HG03060 (cell line): ENCODE measurements at regions not wholly inside any gene's neighbourhood (a gene's known extent, or its start where the extent isn't known, plus 50 kb on each side); places are given as distances from the start of the nearest gene placed in this dataset.
A peak's percentile ranks its signal among the peaks of the same experiment; 100 is the strongest.
"Not testable (repeated sequence)": the region's sequence is repeated elsewhere in the genome, so short reads cannot be mapped to it uniquely, and the experiment has no call there.

Source experiments
- ATAC-seq: cut with Tn5 transposase; IDR thresholded peaks from one replicate; pipeline ENCODE4 v1.9.1; 2021; ENCODE audit warnings: low read depth, moderate number of reproducible peaks; ENCODE audit not compliant: unreplicated experiment

DNA sequence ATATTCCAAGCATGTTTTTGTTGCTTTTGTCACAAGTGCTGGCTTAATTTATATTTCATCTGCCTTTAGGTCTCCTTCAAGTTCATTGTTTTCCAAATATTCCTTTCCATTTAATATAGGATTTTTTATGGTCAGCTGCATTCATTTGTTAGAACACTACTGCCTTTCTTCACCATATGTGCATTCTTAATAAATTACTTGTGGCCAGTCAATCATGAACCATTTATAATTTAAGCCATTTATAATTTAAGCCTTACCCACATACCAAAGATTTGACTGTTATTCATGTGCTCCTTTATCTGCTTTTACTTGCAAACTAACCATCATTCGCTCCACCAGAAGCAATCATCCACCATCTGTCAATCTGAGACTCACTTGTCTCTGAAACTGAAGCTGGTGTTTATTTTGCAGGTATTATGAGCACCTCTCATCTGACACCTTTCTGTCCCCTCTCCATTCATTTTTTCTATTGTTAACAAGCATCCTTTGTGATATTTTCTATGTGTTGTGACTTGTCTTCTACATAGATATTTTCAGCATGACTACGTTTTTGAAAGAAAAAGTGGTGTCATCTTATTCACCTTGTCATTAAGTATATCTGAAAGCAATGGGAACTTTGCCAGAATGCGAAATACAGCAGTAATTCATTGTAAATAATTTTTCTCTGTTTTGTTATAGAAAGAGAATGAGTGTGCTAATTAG lies 786.8 kb downstream of the KCNJ3 start:
- ATAC-seq, result no peak

DNA sequence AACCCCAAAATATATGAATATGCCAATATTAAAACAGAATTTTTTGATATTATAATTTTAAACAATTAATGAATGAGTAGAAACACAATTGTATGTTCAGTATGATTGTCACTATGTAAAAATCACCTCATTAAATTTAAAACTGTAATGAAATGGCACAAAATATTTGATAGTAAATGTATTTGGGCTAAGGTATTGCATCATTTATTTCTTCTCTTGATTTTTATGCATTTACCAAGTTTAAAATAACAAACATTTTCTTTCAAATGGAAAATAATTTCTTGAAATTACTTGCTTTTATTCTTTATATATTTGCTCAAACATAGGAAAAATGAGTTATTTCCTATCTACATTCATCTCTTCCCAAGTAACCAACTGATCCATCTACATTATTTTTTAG lies 782.6 kb downstream of the KCNJ3 start:
- ATAC-seq, result no peak

- ATAC-seq, result not testable (repeated sequence)
Observed at GRCh38 chr2:155472018-155472417, 773.5 kb downstream of the KCNJ3 start.

DNA sequence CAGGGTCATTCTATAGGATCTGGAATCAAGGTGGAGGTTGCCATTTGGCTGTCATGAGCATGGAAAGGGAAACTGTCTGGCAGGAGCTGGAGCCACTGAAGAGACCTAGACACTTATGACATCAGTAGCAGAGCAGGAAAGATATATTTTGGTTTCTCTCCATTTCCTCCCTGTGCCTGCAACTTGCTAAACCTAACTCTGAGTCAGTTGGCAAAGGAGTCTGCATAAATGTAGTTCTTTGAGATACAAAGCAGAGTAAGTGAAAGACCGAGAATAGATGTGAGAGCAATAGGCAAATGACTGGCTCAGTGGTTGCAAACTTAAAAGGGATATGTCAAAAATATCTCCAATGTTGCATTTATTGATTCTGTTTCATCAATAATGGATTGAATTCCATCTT lies 757.7 kb downstream of the KCNJ3 start:
- no peak for ATAC-seq

- ATAC-seq, result no peak
Observed at GRCh38 chr2:155442755-155443372, 744.4 kb downstream of the KCNJ3 start.

DNA sequence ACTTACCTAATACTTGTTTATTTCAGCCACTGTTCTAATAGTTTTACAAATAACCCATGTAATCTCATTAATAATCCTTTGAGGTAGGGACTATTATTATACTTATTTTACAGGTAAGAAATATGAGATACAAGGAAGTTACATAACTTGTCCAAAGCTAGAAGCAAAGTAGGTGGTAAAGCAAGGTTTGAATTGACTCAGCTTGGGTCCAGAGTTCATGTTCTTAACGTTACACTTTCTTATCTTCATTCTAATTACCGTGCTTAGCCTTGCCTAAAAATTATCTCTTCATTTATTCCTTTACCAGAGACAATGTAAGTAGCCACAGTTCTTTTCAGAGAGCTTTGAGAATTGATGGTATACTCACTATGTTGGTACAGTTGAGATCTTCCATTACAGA lies 743.6 kb downstream of the KCNJ3 start:
- ATAC-seq, result no peak

- no peak for ATAC-seq
Observed at GRCh38 chr2:155431004-155431507, 732.6 kb downstream of the KCNJ3 start.

GRCh38 chr2:155427470-155427869 lies 729.0 kb downstream of the KCNJ3 start:
- ATAC-seq, result no peak

DNA sequence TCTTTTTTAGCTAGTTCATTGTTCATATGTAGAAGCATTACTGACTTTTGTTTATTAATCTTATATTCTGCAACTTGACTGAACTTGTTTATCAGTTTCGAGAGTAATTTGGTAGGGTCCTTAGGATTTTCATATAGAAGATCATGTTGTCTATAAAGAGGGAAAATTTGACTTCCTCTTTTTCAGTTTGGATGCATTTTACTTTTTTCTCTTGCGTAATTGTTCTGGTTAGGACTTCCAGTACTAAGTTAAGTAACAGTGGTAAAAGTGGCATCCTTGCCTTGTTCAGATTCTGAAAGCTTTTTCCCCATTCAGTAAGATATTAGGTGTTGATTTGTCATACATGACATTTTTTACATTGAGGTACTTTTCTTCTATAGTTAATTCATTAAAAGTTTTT lies 726.0 kb downstream of the KCNJ3 start:
- no peak for ATAC-seq

- no peak for ATAC-seq
Observed at GRCh38 chr2:155418753-155419152, 720.3 kb downstream of the KCNJ3 start.

DNA sequence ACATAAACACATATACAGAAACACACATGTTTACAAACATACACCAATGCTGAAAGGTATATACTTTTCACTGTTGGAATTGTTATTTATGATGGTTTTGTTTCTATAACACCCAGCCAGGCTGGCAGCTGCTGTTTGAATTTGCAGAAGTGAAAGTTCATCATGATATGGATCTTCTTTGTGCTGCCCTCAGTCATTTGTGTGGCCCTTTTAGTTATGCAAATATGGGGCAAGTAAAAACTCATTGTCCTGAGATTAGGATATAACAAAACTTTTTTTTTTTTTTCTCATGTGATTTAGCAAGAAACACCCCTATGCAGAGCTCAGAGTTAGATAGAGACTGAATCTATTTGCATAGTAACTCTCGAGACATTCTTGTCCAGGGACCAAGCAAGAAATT lies 714.1 kb downstream of the KCNJ3 start:
- ATAC-seq, result peak; percentile 100

DNA sequence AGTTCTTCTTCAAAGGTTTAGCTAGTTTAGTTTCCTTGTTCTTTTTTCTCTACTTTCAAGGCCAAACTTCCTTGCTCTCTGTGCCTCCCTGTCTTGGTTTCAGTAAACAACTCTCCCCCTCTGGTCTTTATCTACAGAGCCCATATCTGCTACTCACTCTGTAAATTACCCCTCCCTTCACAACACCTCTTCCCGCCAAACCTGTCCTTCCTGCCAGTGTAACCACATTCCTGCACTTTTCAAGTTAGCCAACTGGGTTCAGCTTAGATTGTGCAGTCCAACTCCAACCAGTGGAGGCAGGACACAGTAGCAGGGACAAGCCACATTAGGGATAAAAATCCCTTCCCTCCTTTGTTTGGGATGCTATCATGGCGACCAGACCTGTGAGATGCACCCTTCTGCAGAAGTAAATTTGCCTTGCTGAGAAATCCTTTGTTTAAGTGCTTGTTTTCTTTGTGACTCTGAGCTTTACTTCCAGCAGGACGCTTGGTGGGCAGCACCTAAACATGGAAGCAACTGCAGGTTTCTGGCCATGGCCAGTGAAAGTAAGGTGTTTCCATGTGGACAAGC lies 706.0 kb downstream of the KCNJ3 start:
- no peak for ATAC-seq

DNA sequence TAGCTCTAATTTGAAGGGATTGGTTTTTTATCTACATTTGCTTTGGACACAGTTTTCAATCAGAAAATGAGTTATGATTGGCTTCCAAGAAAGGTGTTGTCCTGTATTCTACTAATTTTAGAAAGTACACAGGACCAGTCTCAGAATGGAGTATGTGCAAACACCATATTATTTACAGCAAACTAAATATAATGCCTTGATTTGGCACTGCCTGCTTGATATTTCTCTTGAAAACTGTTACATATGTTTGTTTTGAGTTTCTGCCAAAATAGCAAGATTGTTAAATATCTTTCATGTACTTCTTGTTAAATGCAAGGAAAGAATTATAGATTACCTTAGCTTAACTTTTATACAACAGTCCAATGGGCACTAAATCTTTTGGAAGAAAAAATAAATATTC lies 694.9 kb downstream of the KCNJ3 start:
- no peak for ATAC-seq

DNA sequence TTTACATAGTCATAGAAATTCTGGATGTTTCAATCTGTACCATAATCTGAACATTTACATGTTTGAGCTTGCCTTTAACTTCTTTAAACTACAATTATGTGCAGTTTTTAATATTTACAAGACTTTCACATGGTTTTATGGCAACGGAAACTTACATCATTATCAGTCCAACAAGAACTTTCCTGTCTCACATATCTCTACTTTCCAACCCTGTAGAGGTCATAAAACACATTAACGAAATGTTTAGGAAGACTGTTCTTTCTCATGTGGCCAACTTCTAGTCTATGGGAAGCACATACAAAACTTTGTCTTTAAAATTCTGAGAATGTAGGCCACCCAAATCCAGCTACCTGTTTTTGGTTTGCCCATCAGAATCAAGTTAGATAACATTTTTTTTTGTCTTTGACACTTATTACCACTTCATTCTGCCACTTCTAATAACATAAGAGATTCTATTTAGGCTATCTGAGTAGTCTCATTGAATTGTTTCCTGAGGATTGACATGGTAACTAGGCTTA lies 693.2 kb downstream of the KCNJ3 start:
- ATAC-seq, result no peak

DNA sequence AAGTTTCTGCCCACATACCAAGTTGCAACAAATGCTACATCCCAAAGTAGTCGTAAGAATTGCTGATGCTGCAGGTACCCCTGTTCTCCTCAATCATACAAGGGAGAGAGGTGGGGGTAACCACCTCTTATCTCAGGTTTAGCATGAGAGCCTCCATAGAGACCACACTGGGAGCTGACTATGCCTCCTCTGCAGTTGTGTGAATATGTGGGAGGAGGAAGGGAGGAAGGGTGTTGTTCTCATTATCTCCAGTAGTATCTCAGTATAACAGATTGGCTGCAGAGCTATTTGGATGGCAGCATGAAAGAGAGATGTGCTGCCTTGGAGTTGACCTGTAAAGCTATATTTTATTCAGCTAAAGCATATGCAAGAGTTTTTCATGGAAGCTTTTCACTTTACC lies 690.7 kb downstream of the KCNJ3 start:
- ATAC-seq, result no peak

DNA sequence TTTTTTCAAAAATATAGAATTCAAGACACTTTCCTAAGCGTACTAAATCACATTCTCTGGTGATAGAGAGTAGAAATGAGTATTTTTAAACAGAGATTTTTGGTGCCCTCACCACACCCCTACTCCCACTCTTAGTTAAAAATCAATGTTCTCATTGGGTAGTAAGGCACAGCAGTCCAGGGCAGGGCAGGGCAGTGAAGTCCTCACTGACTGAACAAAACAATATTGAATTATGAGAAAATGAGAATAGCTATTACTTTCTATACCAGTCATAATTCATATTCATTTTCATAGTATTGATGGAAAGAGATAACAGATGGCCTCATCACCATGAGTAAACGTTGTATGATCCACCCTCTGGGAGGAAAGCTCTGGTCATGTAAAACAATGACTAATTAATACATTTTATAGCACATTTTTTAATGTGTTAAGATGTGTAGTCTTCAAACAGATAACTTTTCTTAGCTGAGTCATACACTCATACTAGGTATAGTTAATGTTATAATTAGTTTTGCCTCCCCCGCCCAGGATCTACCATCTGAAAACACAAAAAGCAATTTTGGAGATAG lies 686.1 kb downstream of the KCNJ3 start:
- ATAC-seq, result no peak

- ATAC-seq, result no peak
Observed at GRCh38 chr2:155382776-155383175, 684.3 kb downstream of the KCNJ3 start.

DNA sequence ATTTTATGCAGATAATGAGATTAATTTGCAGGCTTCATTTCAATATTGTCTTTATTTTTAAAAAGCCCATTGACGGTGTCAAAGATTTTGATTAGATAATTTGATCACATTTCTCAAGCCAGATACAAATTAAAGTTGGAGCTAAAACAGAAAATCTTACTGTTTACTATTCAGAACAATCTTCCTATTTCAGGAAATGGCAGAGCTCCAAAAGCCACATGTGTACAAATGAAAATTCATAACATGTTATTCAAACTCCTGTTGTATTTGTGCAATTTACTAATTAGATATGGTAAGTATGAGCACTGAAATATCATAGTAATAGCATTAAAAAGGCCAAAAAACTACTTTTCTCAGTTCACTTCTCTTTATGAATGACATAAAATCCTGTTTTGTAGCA lies 682.9 kb downstream of the KCNJ3 start:
- ATAC-seq, result no peak

- no peak for ATAC-seq
Observed at GRCh38 chr2:155379494-155379893, 681.0 kb downstream of the KCNJ3 start.

DNA sequence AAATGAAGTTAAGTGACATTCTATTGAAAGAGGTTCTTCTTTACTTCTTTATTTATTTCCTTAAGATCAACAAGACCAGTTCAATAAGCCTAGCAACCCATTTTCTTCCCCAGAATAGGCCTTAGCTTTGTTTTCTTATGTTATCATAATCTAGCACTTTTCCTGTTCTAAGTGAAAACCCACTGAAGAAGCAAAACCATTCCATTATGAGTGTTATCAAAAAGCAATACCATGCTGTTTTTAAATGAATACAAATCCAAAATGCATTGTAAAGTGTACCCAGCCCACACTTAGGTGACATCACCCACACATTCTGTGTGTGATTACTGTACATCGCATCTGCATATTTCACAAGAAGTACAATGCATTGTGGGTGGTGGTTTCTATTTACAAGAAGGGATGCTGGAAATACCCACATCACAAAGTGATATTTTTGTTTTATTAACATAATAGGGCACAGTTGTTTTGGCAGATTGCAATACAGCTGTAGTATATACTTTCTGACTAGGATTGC lies 679.5 kb downstream of the KCNJ3 start:
- ATAC-seq, result peak; percentile 42

GRCh38 chr2:155377266-155377680 lies 678.8 kb downstream of the KCNJ3 start:
- ATAC-seq, result no peak
